Karpas-422 (cell line): ENCODE measurements at regions not wholly inside any gene's neighbourhood (a gene's known extent, or its start where the extent isn't known, plus 50 kb on each side); places are given as distances from the start of the nearest gene placed in this dataset.

Experiments used
- DNase-seq: peaks from one replicate; pipeline ENCODE4 v3.0.0-alpha.2; 2015
- H2AFZ ChIP-seq: fragments of 200-600 bp; sonication (generic); 2 replicates; pipeline ENCODE4 v1.6.1; 2014; ENCODE audit warnings: antibody characterized with exemption, low read length, mixed read lengths
- H3K27ac ChIP-seq: fragments of 200-600 bp; sonication (generic); 2 replicates; pipeline ENCODE4 v1.5.1; 2014; ENCODE audit warnings: mild to moderate bottlenecking, low read length, moderate library complexity
- H3K27me3 ChIP-seq: fragments of 200-600 bp; sonication (generic); 2 replicates; pipeline ENCODE4 v1.6.1; 2014; ENCODE audit warnings: low read length, mixed read lengths
- H3K36me3 ChIP-seq: fragments of 200-600 bp; sonication (generic); 2 replicates; pipeline ENCODE4 v1.6.1; 2014; ENCODE audit warnings: low read length, mixed read lengths; ENCODE audit not compliant: insufficient read depth
- H3K4me1 ChIP-seq: fragments of 200-600 bp; sonication (generic); 2 replicates; pipeline ENCODE4 v1.6.1; 2014; ENCODE audit warnings: mild to moderate bottlenecking, low read length, mixed read lengths
- H3K4me2 ChIP-seq: fragments of 200-600 bp; sonication (generic); 2 replicates; pipeline ENCODE4 v1.6.1; 2014; ENCODE audit warnings: low read length, low read depth, mild to moderate bottlenecking; ENCODE audit not compliant: poor library complexity, severe bottlenecking
- H3K4me3 ChIP-seq: fragments of 200-600 bp; sonication (generic); 2 replicates; pipeline ENCODE4 v1.5.1; 2014; ENCODE audit warnings: mild to moderate bottlenecking, antibody characterized with exemption, low read length, mixed read lengths
- H3K79me2 ChIP-seq: fragments of 200-600 bp; sonication (generic); 2 replicates; pipeline ENCODE4 v1.6.1; 2014; ENCODE audit warnings: mild to moderate bottlenecking, low read length, mixed read lengths
- H3K9ac ChIP-seq: fragments of 200-600 bp; sonication (generic); 2 replicates; pipeline ENCODE4 v1.6.0; 2014; ENCODE audit warnings: low read length
- H3K9me2 ChIP-seq: fragments of 200-600 bp; sonication (generic), shearing (Covaris generic); replicated peaks from 2 replicates; pipeline ENCODE4 v1.6.0; 2014; ENCODE audit warnings: mild to moderate bottlenecking, low read length, moderate library complexity; ENCODE audit not compliant: insufficient read depth
- H3K9me3 ChIP-seq: fragments of 300-700, 200-600 bp; sonication (generic); 2 replicates; pipeline ENCODE4 v1.6.1; 2014; ENCODE audit warnings: low read length, mixed read lengths
- H4K20me1 ChIP-seq: fragments of 200-600 bp; sonication (generic); 2 replicates; pipeline ENCODE4 v1.6.1; 2014; ENCODE audit warnings: mild to moderate bottlenecking, antibody characterized with exemption, low read length, low read depth; ENCODE audit not compliant: insufficient read depth

GRCh38 chr16:85190572-85190971, 78.3 kb upstream of the CIBAR2 start:
- no peaks in the 10 kb centered on the region for H4K20me1 ChIP-seq
- no peaks in the 10 kb centered on the region for H3K9me2 ChIP-seq
- DNase-seq: no peak
- H3K4me2 ChIP-seq: no peak overlapping the region
- H2AFZ ChIP-seq: no peak overlapping the region
- no peak overlapping the region for H3K27ac ChIP-seq
- no peak overlapping the region for H3K4me3 ChIP-seq
- no peaks in the 10 kb centered on the region for H3K9me3 ChIP-seq
- no peaks in the 10 kb centered on the region for H3K27me3 ChIP-seq
- H3K36me3 ChIP-seq: no peaks in the 10 kb centered on the region
- H3K4me1 ChIP-seq: no peaks in the 10 kb centered on the region
- no peak overlapping the region for H3K9ac ChIP-seq
- no peaks in the 10 kb centered on the region for H3K79me2 ChIP-seq

GRCh38 chr16:85191341-85191965, 79.2 kb upstream of the CIBAR2 start:
- Histone ChIP-seq H3K9ac (no peak overlapping the region), H3K79me2 (no peaks in the 10 kb centered on the region)

GRCh38 chr16:85192238-85193114, 80.2 kb upstream of the CIBAR2 start:
- H3K4me2 ChIP-seq: no peak overlapping the region
- no peaks in the 10 kb centered on the region for H3K4me1 ChIP-seq
- no peaks in the 10 kb centered on the region for H3K9me2 ChIP-seq
- no peak overlapping the region for H3K4me3 ChIP-seq
- H3K9ac ChIP-seq: no peak overlapping the region
- H2AFZ ChIP-seq: no peak overlapping the region
- H4K20me1 ChIP-seq: no peaks in the 10 kb centered on the region
- no peak overlapping the region for H3K27ac ChIP-seq
- H3K36me3 ChIP-seq: no peaks in the 10 kb centered on the region
- H3K79me2 ChIP-seq: no peaks in the 10 kb centered on the region
- H3K9me3 ChIP-seq: no peaks in the 10 kb centered on the region
- no peak for DNase-seq
- no peaks in the 10 kb centered on the region for H3K27me3 ChIP-seq

More at GRCh38 chr16:85191341-85191965, 79.2 kb upstream of the CIBAR2 start:
- no peak overlapping the region for H3K4me3 ChIP-seq
- no peaks in the 10 kb centered on the region for H3K9me3 ChIP-seq
- no peaks in the 10 kb centered on the region for H3K27me3 ChIP-seq
- no peaks in the 10 kb centered on the region for H3K36me3 ChIP-seq
- no peaks in the 10 kb centered on the region for H3K4me1 ChIP-seq
- no peak overlapping the region for H2AFZ ChIP-seq
- no peak overlapping the region for H3K4me2 ChIP-seq
- H3K9me2 ChIP-seq: no peaks in the 10 kb centered on the region
- H4K20me1 ChIP-seq: no peaks in the 10 kb centered on the region
- no peak for DNase-seq
- no peak overlapping the region for H3K27ac ChIP-seq

- no peak for DNase-seq
- Histone ChIP-seq H3K9me3 (no peaks in the 10 kb centered on the region), H3K9ac (no peak overlapping the region), H2AFZ (no peak overlapping the region), H3K9me2 (no peaks in the 10 kb centered on the region), H3K4me1 (no peaks in the 10 kb centered on the region), H3K27ac (no peak overlapping the region), H3K36me3 (no peaks in the 10 kb centered on the region), H3K4me2 (no peak overlapping the region), H4K20me1 (no peaks in the 10 kb centered on the region), H3K27me3 (no peaks in the 10 kb centered on the region), H3K4me3 (no peak overlapping the region), H3K79me2 (no peaks in the 10 kb centered on the region)
Measured at GRCh38 chr16:85193115-85193493, 80.8 kb upstream of the CIBAR2 start.

GRCh38 chr16:85193876-85194275, 81.6 kb upstream of the CIBAR2 start:
- Histone ChIP-seq H3K9me2 (no peaks in the 10 kb centered on the region), H3K27ac (no peak overlapping the region), H2AFZ (no peak overlapping the region), H3K9me3 (no peaks in the 10 kb centered on the region), H3K4me3 (no peak overlapping the region), H3K79me2 (no peaks in the 10 kb centered on the region), H4K20me1 (no peaks in the 10 kb centered on the region), H3K4me2 (no peak overlapping the region), H3K36me3 (no peaks in the 10 kb centered on the region), H3K9ac (no peak overlapping the region), H3K27me3 (no peaks in the 10 kb centered on the region), H3K4me1 (no peaks in the 10 kb centered on the region)
- DNase-seq: no peak

- no peak overlapping the region for H3K27ac ChIP-seq
- no peak for DNase-seq
- no peaks in the 10 kb centered on the region for H3K36me3 ChIP-seq
- H3K4me1 ChIP-seq: no peaks in the 10 kb centered on the region
- no peaks in the 10 kb centered on the region for H3K9me3 ChIP-seq
- no peak overlapping the region for H3K9ac ChIP-seq
- H3K79me2 ChIP-seq: no peaks in the 10 kb centered on the region
- no peak overlapping the region for H3K4me3 ChIP-seq
- no peak overlapping the region for H2AFZ ChIP-seq
- H4K20me1 ChIP-seq: no peaks in the 10 kb centered on the region
- no peaks in the 10 kb centered on the region for H3K27me3 ChIP-seq
- no peak overlapping the region for H3K4me2 ChIP-seq
- no peaks in the 10 kb centered on the region for H3K9me2 ChIP-seq
Measured at GRCh38 chr16:85194307-85195270, 82.3 kb upstream of the CIBAR2 start.

- no peaks in the 10 kb centered on the region for H3K9me2 ChIP-seq
- no peak overlapping the region for H3K4me2 ChIP-seq
- H3K27ac ChIP-seq: no peak overlapping the region
- DNase-seq: no peak
- no peaks in the 10 kb centered on the region for H4K20me1 ChIP-seq
- no peaks in the 10 kb centered on the region for H3K4me1 ChIP-seq
- no peaks in the 10 kb centered on the region for H3K36me3 ChIP-seq
- no peak overlapping the region for H3K9ac ChIP-seq
- H3K4me3 ChIP-seq: no peak overlapping the region
- no peaks in the 10 kb centered on the region for H3K9me3 ChIP-seq
- H3K79me2 ChIP-seq: no peaks in the 10 kb centered on the region
- H2AFZ ChIP-seq: no peak overlapping the region
- no peaks in the 10 kb centered on the region for H3K27me3 ChIP-seq
Measured at GRCh38 chr16:85195271-85195647, 83.0 kb upstream of the CIBAR2 start.
